PC-3 (cell line): ENCODE measurements at regions not wholly inside any gene's neighbourhood (a gene's known extent, or its start where the extent isn't known, plus 50 kb on each side); places are given as distances from the start of the nearest gene placed in this dataset.

Source experiments
- ATAC-seq: fragments of 200-7000 bp; cut with Tn5 transposase; 2 replicates; pipeline ENCODE4 v1.9.1; 2020; ENCODE audit warnings: mild to moderate bottlenecking, moderate library complexity
- BruUV-seq: library from RNA; stranded (reverse); fragments of 400-500 nt; replicated peaks from 2 replicates; lab custom pipeline; 2021; lab: Mats Ljungman, UMichigan
- CTCF ChIA-PET: fragments of 300-600 bp; sonication (Branson Sonifier 250); formaldehyde crosslinking; loops from one replicate; lab custom pipeline; 2022; ENCODE audit warnings: antibody characterized with exemption; lab: Charles Lee
- POLR2A ChIA-PET: fragments of 300-600 bp; sonication (Branson Sonifier 250); formaldehyde crosslinking; loops from one replicate; lab custom pipeline; 2022; ENCODE audit warnings: antibody characterized with exemption; ENCODE audit not compliant: unreplicated experiment; lab: Charles Lee
- DNase-seq: peaks from one replicate; pipeline ENCODE4 v3.0.0-alpha.2; 2015
- H2AFZ ChIP-seq: fragments of 300-600 bp; sonication (generic); 2 replicates; pipeline ENCODE4 v1.6.0; 2016; ENCODE audit warnings: antibody characterized with exemption, low read length
- H3F3A ChIP-seq: fragments of 300-600 bp; sonication (generic); one replicate; pipeline ENCODE4 v1.6.0; 2017; ENCODE audit warnings: antibody characterized with exemption, low read length, control low read depth, mild to moderate bottlenecking; ENCODE audit not compliant: unreplicated experiment
- H3K27ac ChIP-seq: fragments of 300-600 bp; sonication (generic); 2 replicates; pipeline ENCODE4 v1.5.1; 2016; ENCODE audit warnings: mild to moderate bottlenecking, low read length
- H3K27me3 ChIP-seq: fragments of 300-600 bp; sonication (generic); 2 replicates; pipeline ENCODE4 v1.6.1; 2016; ENCODE audit warnings: low read length, mixed read lengths
- H3K36me3 ChIP-seq: fragments of 300-600 bp; sonication (generic); 2 replicates; pipeline ENCODE4 v1.6.1; 2016; ENCODE audit warnings: low read depth, mixed run types, low read length, mixed read lengths
- H3K4me1 ChIP-seq: fragments of 300-600 bp; sonication (generic); 2 replicates; pipeline ENCODE4 v1.5.1; 2016; ENCODE audit warnings: low read length; ENCODE audit not compliant: insufficient read depth
- H3K4me2 ChIP-seq: fragments of 300-600 bp; sonication (generic); 2 replicates; pipeline ENCODE4 v1.6.0; 2016; ENCODE audit warnings: low read length
- H3K4me3 ChIP-seq: fragments of 300-600 bp; sonication (generic); 2 replicates; pipeline ENCODE4 v1.5.1; 2016; ENCODE audit warnings: mild to moderate bottlenecking, low read length, mixed read lengths
- H3K79me2 ChIP-seq: fragments of 300-600 bp; sonication (generic); 2 replicates; pipeline ENCODE4 v1.6.1; 2017; ENCODE audit warnings: low read length, mixed read lengths
- H3K9ac ChIP-seq: fragments of 300-600 bp; sonication (generic); 2 replicates; pipeline ENCODE4 v1.6.0; 2016; ENCODE audit warnings: mild to moderate bottlenecking, low read length
- H3K9me2 ChIP-seq: fragments of 300-600 bp; sonication (generic); replicated peaks from 2 replicates; pipeline ENCODE4 v1.6.1; 2016; ENCODE audit warnings: mixed run types, low read length, mixed read lengths
- H3K9me3 ChIP-seq: fragments of 300-600 bp; sonication (generic); 2 replicates; pipeline ENCODE4 v1.6.1; 2016; ENCODE audit warnings: low read length, mixed read lengths
- H4K20me1 ChIP-seq: fragments of 300-600 bp; sonication (generic); 2 replicates; pipeline ENCODE4 v1.6.1; 2016; ENCODE audit warnings: low read length, mixed read lengths
- CTCF ChIP-seq: fragments of 300-600 bp; sonication (generic); conservative IDR thresholded peaks from 2 replicates; pipeline ENCODE4 v1.5.1; 2017; ENCODE audit warnings: antibody characterized with exemption, low read depth, mild to moderate bottlenecking, low read length
- EZH2 ChIP-seq: fragments of 300-600 bp; sonication (generic); IDR thresholded peaks from one replicate; pipeline ENCODE4 v1.6.1; 2017; ENCODE audit warnings: antibody characterized with exemption, mild to moderate bottlenecking, low read length; ENCODE audit not compliant: unreplicated experiment
- EZH2phosphoT487 ChIP-seq: fragments of 300-600 bp; sonication (generic); IDR thresholded peaks from 2 replicates; pipeline ENCODE4 v1.6.1; 2018; ENCODE audit warnings: mild to moderate bottlenecking, antibody characterized with exemption, low read length, borderline replicate concordance
- intact Hi-C: fragments of 100-400 bp; cut with micrococcal nuclease; formaldehyde crosslinking; loops from 2 replicates; pipeline ENCODE4 v1.9.0; 2023

GRCh38 chr3:102646557-102646956 lies 211.7 kb downstream of the ZPLD1 start:
- Histone ChIP-seq H4K20me1 (no peaks in the 10 kb centered on the region), H3K4me2 (no peak overlapping the region), H3K9ac (no peak overlapping the region), H3K4me1 (no peaks in the 10 kb centered on the region), H3K27me3 (peaks cover 28% of the 10 kb centered on the region), H3K79me2 (no peaks in the 10 kb centered on the region), H3K9me2 (no peaks in the 10 kb centered on the region), H3K9me3 (no peaks in the 10 kb centered on the region), H3K4me3 (no peak overlapping the region), H2AFZ (no peak overlapping the region), H3K27ac (no peak overlapping the region), H3F3A (no peaks in the 10 kb centered on the region), H3K36me3 (no peaks in the 10 kb centered on the region)
- POLR2A ChIA-PET: interaction anchor here (0.6 kb wide), 1 partner anchor 31 kb away, joined by 5 read pairs; no protein-coding TSS in a partner anchor
- TF ChIP-seq EZH2 (no peak), EZH2phosphoT487 (no peak), CTCF (no peak)
- intact Hi-C loops: no loop called here
- DNase-seq (no peak), ATAC-seq (no peak)
- no TSS peak for BruUV-seq
- CTCF ChIA-PET: no interaction called here

GRCh38 chr3:102660653-102661052 lies 225.8 kb downstream of the ZPLD1 start:
- Histone ChIP-seq H4K20me1 (no peaks in the 10 kb centered on the region), H3K27me3 (peaks cover 50% of the 10 kb centered on the region), H3K9ac (no peak overlapping the region), H3F3A (no peaks in the 10 kb centered on the region), H2AFZ (no peak overlapping the region), H3K4me2 (no peak overlapping the region), H3K4me1 (no peaks in the 10 kb centered on the region), H3K9me3 (no peaks in the 10 kb centered on the region), H3K27ac (no peak overlapping the region), H3K79me2 (no peaks in the 10 kb centered on the region), H3K9me2 (no peaks in the 10 kb centered on the region), H3K36me3 (no peaks in the 10 kb centered on the region), H3K4me3 (no peak overlapping the region)
- ChIA-PET POLR2A (no interaction called here), CTCF (no interaction called here)
- no peak for DNase-seq
- BruUV-seq: no TSS peak
- TF ChIP-seq EZH2phosphoT487 (no peak), CTCF (no peak), EZH2 (no peak)
- intact Hi-C loops: no loop called here
- no peak for ATAC-seq

- no TSS peak for BruUV-seq
- no peaks in the 10 kb centered on the region for H3K9me2 ChIP-seq
- no peak for TF ChIP-seq EZH2phosphoT487
- no peak for TF ChIP-seq CTCF
- TF ChIP-seq EZH2: no peak
- ATAC-seq (no peak), DNase-seq (no peak)
- no peaks in the 10 kb centered on the region for H3F3A ChIP-seq
- no peaks in the 10 kb centered on the region for H3K4me1 ChIP-seq
- no peak overlapping the region for H3K9ac ChIP-seq
- H3K4me3 ChIP-seq: no peak overlapping the region
- no peaks in the 10 kb centered on the region for H3K36me3 ChIP-seq
- no peak overlapping the region for H3K27ac ChIP-seq
- no peaks in the 10 kb centered on the region for H4K20me1 ChIP-seq
- no peaks in the 10 kb centered on the region for H3K9me3 ChIP-seq
- no peak overlapping the region for H2AFZ ChIP-seq
- no peaks in the 10 kb centered on the region for H3K79me2 ChIP-seq
- peaks cover 59% of the 10 kb centered on the region for H3K27me3 ChIP-seq
- intact Hi-C loops: no loop called here
- ChIA-PET CTCF (no interaction called here), POLR2A (no interaction called here)
- H3K4me2 ChIP-seq: no peak overlapping the region
These were observed 227.1 kb downstream of the ZPLD1 start for GRCh38 chr3:102661707-102662497.
